RWPE1 (cell line): ENCODE measurements at regions not wholly inside any gene's neighbourhood (a gene's known extent, or its start where the extent isn't known, plus 50 kb on each side); places are given as distances from the start of the nearest gene placed in this dataset.
"Not testable (repeated sequence)": the region's sequence is repeated elsewhere in the genome, so short reads cannot be mapped to it uniquely, and the experiment has no call there.

ENCODE experiments used
- CTCF ChIA-PET: fragments of 350-600 bp; sonication (Branson Sonifier 250); formaldehyde crosslinking; extraction: SDS; loops from one replicate; lab custom pipeline; 2021; lab: Yijun Ruan, JAX
- POLR2A ChIA-PET: fragments of 400-600 bp; formaldehyde crosslinking; extraction: SDS; loops from one replicate; lab custom pipeline; 2020; ENCODE audit warnings: antibody characterized with exemption; ENCODE audit not compliant: low non-redundant PET; lab: Yijun Ruan, JAX
- DNase-seq: peaks from one replicate; pipeline ENCODE4 v3.0.0; 2012; ENCODE audit warnings: low spot score
- H3K27ac ChIP-seq: fragments of 450-650 bp; 2 replicates; pipeline ENCODE4 v1.5.1; 2017
- TF ChIP-seq, protein P1 (sequence below): fragments of 450-650 bp; conservative IDR thresholded peaks from 2 replicates; pipeline ENCODE4 v1.5.1; 2017; ENCODE audit warnings: low read depth, mild to moderate bottlenecking

DNA sequence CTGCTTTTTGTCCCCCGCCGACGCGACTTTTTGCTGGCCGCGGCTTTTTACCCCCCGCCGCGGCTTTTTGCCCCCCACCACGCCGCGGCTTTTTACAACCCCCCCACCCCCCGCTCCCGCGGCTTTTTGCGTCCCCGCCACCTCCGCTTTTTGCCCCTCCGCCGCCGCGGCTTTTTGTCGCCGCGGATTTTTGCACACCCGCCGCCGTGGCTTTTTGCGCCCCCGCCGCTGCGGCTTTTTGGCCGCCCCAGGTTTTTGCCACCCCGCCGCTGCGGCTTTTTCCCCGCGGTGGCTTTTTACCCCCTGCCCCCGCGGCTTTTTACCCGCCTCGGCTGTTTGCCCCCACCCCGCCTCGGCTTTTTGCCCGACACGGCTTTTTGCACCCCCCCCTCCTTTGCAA, 205.5 kb downstream of the CCT8L2 start:
- DNase-seq: no peak
- ChIA-PET CTCF (no interaction called here), POLR2A (no interaction called here)
- H3K27ac ChIP-seq: no peak overlapping the region
- TF ChIP-seq, protein P1, sequence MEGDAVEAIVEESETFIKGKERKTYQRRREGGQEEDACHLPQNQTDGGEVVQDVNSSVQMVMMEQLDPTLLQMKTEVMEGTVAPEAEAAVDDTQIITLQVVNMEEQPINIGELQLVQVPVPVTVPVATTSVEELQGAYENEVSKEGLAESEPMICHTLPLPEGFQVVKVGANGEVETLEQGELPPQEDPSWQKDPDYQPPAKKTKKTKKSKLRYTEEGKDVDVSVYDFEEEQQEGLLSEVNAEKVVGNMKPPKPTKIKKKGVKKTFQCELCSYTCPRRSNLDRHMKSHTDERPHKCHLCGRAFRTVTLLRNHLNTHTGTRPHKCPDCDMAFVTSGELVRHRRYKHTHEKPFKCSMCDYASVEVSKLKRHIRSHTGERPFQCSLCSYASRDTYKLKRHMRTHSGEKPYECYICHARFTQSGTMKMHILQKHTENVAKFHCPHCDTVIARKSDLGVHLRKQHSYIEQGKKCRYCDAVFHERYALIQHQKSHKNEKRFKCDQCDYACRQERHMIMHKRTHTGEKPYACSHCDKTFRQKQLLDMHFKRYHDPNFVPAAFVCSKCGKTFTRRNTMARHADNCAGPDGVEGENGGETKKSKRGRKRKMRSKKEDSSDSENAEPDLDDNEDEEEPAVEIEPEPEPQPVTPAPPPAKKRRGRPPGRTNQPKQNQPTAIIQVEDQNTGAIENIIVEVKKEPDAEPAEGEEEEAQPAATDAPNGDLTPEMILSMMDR: no peak

DNA sequence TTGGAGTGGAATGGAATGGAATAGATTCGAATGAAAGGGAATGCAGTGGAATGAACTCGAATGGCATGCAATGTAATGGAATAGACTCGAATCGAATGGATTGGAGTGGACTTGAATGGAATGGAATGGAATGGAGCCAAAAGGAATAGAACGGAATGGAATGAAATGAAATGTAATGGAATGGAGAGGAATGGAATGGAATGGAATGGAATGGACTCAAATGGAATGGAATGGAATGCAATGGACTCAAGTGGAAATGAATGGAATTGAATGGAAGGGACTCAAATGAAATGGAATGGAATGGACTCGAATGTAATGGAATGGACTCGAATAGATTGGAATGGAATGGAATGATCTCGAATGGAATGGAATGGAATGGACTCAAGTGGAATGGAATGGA, 231.3 kb downstream of the CCT8L2 start:
- DNase-seq, POLR2A ChIA-PET, CTCF ChIA-PET, H3K27ac ChIP-seq: not testable (repeated sequence)

DNA sequence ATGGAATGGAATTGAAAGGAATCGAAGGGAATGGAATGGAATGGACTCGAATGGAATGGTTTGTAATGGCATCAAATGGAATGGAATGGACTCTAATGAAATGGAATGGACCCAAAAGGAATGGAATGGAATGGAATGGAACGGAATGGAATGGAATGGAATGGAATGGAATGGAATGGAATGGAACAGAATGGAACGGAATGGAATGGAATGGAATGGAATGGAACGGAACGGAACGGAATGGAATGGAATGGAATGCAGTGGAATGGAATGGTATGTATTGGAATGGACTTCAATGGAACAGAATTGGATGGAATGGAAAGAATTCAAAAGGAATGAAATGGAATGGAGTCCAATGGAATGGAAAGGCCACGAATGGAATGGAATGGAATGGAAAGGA, 240.0 kb downstream of the CCT8L2 start:
- POLR2A ChIA-PET, H3K27ac ChIP-seq, DNase-seq, CTCF ChIA-PET: not testable (repeated sequence)

DNA sequence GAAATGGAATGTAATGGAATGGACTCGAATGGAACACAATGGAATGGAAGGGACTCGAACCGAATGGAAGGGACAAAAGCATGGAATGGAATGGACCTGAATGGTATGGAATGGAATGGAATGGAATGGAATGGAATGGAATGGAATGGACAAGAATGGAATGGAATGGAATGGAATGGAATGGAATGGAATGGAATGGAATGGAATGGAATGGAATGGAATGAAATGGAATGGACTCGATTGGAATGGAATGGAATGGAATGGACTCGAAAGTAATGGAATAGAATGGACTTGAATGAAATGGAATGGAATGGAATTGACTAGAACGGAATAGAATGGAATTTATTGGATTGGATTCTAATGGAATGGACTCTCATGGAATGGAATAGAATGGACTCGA, 245.5 kb downstream of the CCT8L2 start:
- DNase-seq, POLR2A ChIA-PET, CTCF ChIA-PET, H3K27ac ChIP-seq: not testable (repeated sequence)

DNA sequence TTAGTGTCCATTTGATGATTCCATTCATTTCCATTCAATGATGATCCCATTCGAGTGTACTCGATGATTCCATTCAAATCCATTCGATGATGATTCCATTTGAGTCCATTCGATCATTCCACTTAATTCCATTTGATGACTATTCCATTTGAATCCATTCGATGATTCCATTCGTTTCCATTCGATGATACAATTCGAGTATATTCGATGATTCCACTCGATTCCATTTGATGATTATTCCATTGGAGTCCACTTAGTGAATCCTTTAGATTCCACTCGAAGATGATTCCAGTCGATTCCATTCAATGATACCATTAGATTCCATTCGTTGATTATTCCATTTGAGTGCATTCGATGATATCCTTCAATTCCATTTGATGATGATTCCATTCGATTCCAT, 277.0 kb downstream of the CCT8L2 start:
- DNase-seq, CTCF ChIA-PET, H3K27ac ChIP-seq, POLR2A ChIA-PET: not testable (repeated sequence)
